ENCODE measurements at regions not wholly inside any gene's neighbourhood (a gene's known extent, or its start where the extent isn't known, plus 50 kb on each side); places are given as distances from the start of the nearest gene placed in this dataset.

DNA sequence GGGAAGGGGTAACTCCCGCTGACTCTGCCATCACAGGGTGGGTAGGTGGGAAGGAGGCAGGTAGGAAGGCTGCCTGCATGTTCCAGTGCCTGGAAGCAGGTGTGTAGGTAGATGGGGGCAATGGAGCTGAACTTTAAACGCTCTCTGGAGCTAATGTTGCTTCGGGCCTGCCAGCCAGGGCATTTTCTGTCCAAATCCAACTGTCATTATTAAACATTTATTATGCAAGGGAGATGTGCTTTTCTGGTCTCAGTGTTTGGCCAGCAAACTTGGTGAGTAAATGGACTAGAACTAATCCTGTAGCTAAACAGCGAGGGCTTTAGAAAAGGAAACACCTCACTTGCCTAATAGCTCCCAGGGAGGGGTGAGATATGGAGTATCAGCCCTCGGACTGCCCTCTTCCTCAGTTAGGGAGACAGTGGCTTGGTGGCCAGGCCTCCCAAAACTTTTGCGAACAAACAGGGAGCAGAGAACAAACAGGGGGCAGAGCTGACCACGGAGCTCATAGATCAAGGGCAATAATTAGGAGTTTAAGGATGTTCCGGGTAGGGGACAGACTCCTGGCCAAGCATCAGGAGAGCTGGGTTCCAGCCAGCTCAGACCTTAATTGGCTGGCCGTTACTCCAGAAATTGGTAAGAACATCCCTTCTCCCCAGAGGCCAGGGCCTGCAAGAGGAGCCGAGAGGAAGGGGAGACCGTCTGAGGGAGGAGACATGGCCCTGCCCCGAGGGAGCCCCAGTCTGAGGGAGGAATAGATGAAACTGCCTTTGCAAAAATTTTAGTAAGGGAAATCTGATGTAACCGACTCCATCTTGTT lies 131.1 kb downstream of the VEGFA start (continued):
- TF ChIP-seq AFF4 (CRISPR knock-in tag; IDR thresholded peaks at IDR 0.05) = no peak
- TF ChIP-seq ZFP37 (CRISPR knock-in tag; IDR thresholded peaks at IDR 0.05; ENCODE audit: borderline replicate concordance) = no peak
- TF ChIP-seq ZNF124 (CRISPR knock-in tag; IDR thresholded peaks at IDR 0.05) = no peak
- TF ChIP-seq, protein P1, sequence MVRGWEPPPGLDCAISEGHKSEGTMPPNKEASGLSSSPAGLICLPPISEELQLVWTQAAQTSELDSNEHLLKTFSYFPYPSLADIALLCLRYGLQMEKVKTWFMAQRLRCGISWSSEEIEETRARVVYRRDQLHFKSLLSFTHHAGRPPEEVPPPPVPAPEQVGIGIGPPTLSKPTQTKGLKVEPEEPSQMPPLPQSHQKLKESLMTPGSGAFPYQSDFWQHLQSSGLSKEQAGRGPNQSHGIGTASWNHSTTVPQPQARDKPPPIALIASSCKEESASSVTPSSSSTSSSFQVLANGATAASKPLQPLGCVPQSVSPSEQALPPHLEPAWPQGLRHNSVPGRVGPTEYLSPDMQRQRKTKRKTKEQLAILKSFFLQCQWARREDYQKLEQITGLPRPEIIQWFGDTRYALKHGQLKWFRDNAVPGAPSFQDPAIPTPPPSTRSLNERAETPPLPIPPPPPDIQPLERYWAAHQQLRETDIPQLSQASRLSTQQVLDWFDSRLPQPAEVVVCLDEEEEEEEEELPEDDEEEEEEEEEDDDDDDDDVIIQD (CRISPR knock-in tag; IDR thresholded peaks at IDR 0.05; ENCODE audit: low read depth) = no peak
- TF ChIP-seq, protein P2, sequence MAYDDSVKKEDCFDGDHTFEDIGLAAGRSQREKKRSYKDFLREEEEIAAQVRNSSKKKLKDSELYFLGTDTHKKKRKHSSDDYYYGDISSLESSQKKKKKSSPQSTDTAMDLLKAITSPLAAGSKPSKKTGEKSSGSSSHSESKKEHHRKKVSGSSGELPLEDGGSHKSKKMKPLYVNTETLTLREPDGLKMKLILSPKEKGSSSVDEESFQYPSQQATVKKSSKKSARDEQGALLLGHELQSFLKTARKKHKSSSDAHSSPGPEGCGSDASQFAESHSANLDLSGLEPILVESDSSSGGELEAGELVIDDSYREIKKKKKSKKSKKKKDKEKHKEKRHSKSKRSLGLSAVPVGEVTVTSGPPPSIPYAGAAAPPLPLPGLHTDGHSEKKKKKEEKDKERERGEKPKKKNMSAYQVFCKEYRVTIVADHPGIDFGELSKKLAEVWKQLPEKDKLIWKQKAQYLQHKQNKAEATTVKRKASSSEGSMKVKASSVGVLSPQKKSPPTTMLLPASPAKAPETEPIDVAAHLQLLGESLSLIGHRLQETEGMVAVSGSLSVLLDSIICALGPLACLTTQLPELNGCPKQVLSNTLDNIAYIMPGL (CRISPR knock-in tag; IDR thresholded peaks at IDR 0.05; ENCODE audit: borderline replicate concordance in 1 of 2, low read depth in 1 of 2) = no peak; a peak in 1 of 4 replicates
- TF ChIP-seq ZNF614 (CRISPR knock-in tag; IDR thresholded peaks at IDR 0.05; ENCODE audit: borderline replicate concordance) = peak; percentile 37; the same call in 1 of the 2 replicates
- TF ChIP-seq ZBTB46 (CRISPR knock-in tag; IDR thresholded peaks at IDR 0.05; ENCODE audit: borderline replicate concordance) = no peak
- TF ChIP-seq, protein P3, sequence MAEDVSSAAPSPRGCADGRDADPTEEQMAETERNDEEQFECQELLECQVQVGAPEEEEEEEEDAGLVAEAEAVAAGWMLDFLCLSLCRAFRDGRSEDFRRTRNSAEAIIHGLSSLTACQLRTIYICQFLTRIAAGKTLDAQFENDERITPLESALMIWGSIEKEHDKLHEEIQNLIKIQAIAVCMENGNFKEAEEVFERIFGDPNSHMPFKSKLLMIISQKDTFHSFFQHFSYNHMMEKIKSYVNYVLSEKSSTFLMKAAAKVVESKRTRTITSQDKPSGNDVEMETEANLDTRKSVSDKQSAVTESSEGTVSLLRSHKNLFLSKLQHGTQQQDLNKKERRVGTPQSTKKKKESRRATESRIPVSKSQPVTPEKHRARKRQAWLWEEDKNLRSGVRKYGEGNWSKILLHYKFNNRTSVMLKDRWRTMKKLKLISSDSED (CRISPR knock-in tag; IDR thresholded peaks at IDR 0.05) = no peak
- TF ChIP-seq ZEB1 (IDR thresholded peaks at IDR 0.05; ENCODE audit: insufficient replicate concordance, low read depth) = no peak
- TF ChIP-seq FOSL1 (CRISPR knock-in tag; IDR thresholded peaks at IDR 0.05; ENCODE audit: borderline replicate concordance) = no peak
- TF ChIP-seq IKZF4 (CRISPR knock-in tag; IDR thresholded peaks at IDR 0.05; ENCODE audit: borderline replicate concordance, low read depth, not compliant biosample characterization) = no peak
- no peak for TF ChIP-seq HIC2 (CRISPR knock-in tag; IDR thresholded peaks at IDR 0.05; ENCODE audit: low read depth)
